OCI-LY7 (cell line): ENCODE measurements at regions not wholly inside any gene's neighbourhood (a gene's known extent, or its start where the extent isn't known, plus 50 kb on each side); places are given as distances from the start of the nearest gene placed in this dataset.

ENCODE experiments used
- BruUV-seq: library from RNA; stranded (reverse); fragments of 400-500 nt; replicated peaks from 2 replicates; lab custom pipeline; 2021; lab: Mats Ljungman, UMichigan
- CTCF ChIA-PET: fragments of 300-600 bp; sonication (Branson Sonifier 250); formaldehyde crosslinking; loops from one replicate; lab custom pipeline; 2022; ENCODE audit warnings: antibody characterized with exemption; ENCODE audit not compliant: unreplicated experiment; lab: Charles Lee
- POLR2A ChIA-PET: fragments of 300-600 bp; sonication (Branson Sonifier 250); formaldehyde crosslinking; loops from one replicate; lab custom pipeline; 2022; ENCODE audit warnings: antibody characterized with exemption; lab: Charles Lee
- DNase-seq: peaks from one replicate; pipeline ENCODE4 v3.0.0-alpha.2; 2015; ENCODE audit warnings: low spot score
- H2AFZ ChIP-seq: fragments of 200-600 bp; sonication (generic), shearing (Covaris generic); 2 replicates; pipeline ENCODE4 v1.6.1; 2014; ENCODE audit warnings: mild to moderate bottlenecking, antibody characterized with exemption, low read length, moderate library complexity
- H3K27ac ChIP-seq: fragments of 200-600 bp; sonication (generic); 2 replicates; pipeline ENCODE4 v1.5.1; 2014; ENCODE audit warnings: mixed run types, low read depth, mild to moderate bottlenecking, moderate library complexity, low read length, inconsistent platforms; ENCODE audit not compliant: poor library complexity, severe bottlenecking
- H3K36me3 ChIP-seq: fragments of 200-600 bp; sonication (generic); 2 replicates; pipeline ENCODE4 v1.6.1; 2014; ENCODE audit warnings: mild to moderate bottlenecking, antibody characterized with exemption, low read length, moderate library complexity, mixed read lengths; ENCODE audit not compliant: insufficient read depth
- H3K4me1 ChIP-seq: fragments of 200-600 bp; sonication (generic); 2 replicates; pipeline ENCODE4 v1.5.1; 2014; ENCODE audit warnings: mild to moderate bottlenecking, low read length; ENCODE audit not compliant: insufficient read depth, poor library complexity, severe bottlenecking
- H3K4me2 ChIP-seq: fragments of 200-600 bp; sonication (generic); 2 replicates; pipeline ENCODE4 v1.6.1; 2014; ENCODE audit warnings: mild to moderate bottlenecking, low read length
- H3K4me3 ChIP-seq: fragments of 200-600 bp; sonication (generic); 2 replicates; pipeline ENCODE4 v1.5.1; 2014; ENCODE audit warnings: mild to moderate bottlenecking, low read depth, low read length; ENCODE audit not compliant: poor library complexity, severe bottlenecking
- H3K79me2 ChIP-seq: fragments of 200-600 bp; sonication (generic); 2 replicates; pipeline ENCODE4 v1.6.1; 2016; ENCODE audit warnings: low read depth, mild to moderate bottlenecking, low read length, moderate library complexity, mixed read lengths; ENCODE audit not compliant: insufficient read depth
- H3K9me2 ChIP-seq: fragments of 200-600 bp; sonication (generic); 2 replicates; pipeline ENCODE4 v1.6.1; 2016; ENCODE audit warnings: mild to moderate bottlenecking, low read length, mixed read lengths; ENCODE audit not compliant: insufficient read depth
- H3K9me3 ChIP-seq: fragments of 200-600 bp; sonication (generic); 2 replicates; pipeline ENCODE4 v1.6.1; 2014; ENCODE audit warnings: mild to moderate bottlenecking, mixed run types, low read length, mixed read lengths
- H4K20me1 ChIP-seq: fragments of 200-600 bp; sonication (generic); 2 replicates; pipeline ENCODE4 v1.6.1; 2014; ENCODE audit warnings: mild to moderate bottlenecking, antibody characterized with exemption, low read length, moderate library complexity, mixed read lengths; ENCODE audit not compliant: insufficient read depth
- EZH2phosphoT487 ChIP-seq: fragments of 200-600 bp; sonication (generic); IDR thresholded peaks from 2 replicates; pipeline ENCODE4 v1.6.1; 2018; ENCODE audit warnings: low read depth, borderline replicate concordance, mild to moderate bottlenecking, mixed run types, antibody characterized with exemption, low read length, moderate library complexity, mixed read lengths
- intact Hi-C: fragments of 100-400 bp; cut with micrococcal nuclease; formaldehyde crosslinking; loops from one replicate; pipeline ENCODE4 v1.10.0; 2022; ENCODE audit not compliant: unreplicated experiment
- TF ChIP-seq, protein P1 (sequence below): fragments of 200-600 bp; sonication (generic); conservative IDR thresholded peaks from 2 replicates; pipeline ENCODE4 v1.5.1; 2014; ENCODE audit warnings: mild to moderate bottlenecking, antibody characterized with exemption, low read length, moderate library complexity, mixed read lengths

DNA sequence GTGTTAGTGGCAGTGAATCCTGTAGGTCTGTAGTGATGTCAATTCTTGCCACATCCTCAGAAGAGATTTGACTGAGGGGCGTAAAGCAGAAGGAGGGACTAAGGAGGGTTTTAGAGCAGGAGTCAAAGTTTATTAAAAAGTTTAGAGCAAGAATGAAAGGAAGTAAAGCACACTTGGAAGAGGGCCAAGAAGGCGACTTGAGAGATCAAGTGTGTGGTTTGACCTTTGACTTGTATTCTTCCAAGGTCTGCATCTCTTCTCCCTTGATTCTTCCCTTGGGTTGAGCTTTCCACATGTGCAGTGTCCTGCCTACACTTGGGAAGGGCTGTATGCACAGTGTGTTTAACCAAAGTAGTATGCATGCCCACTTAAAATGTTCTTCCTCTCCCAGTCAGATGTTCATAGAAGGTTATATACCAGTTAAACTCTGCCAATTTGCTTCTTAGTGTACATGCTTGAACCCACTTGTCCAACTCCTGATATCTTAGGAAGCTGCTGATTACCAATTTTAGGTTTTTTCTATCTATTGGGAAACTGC is 627.6 kb downstream of the MMUT start:
- Histone ChIP-seq H2AFZ (no peak overlapping the region), H3K4me3 (no peak overlapping the region), H3K36me3 (no peaks in the 10 kb centered on the region), H4K20me1 (no peaks in the 10 kb centered on the region), H3K9me2 (no peaks in the 10 kb centered on the region), H3K9me3 (no peaks in the 10 kb centered on the region), H3K27ac (no peak overlapping the region), H3K4me1 (no peaks in the 10 kb centered on the region), H3K79me2 (no peaks in the 10 kb centered on the region), H3K4me2 (no peak overlapping the region)
- BruUV-seq, result no TSS peak
- TF ChIP-seq, protein P1, sequence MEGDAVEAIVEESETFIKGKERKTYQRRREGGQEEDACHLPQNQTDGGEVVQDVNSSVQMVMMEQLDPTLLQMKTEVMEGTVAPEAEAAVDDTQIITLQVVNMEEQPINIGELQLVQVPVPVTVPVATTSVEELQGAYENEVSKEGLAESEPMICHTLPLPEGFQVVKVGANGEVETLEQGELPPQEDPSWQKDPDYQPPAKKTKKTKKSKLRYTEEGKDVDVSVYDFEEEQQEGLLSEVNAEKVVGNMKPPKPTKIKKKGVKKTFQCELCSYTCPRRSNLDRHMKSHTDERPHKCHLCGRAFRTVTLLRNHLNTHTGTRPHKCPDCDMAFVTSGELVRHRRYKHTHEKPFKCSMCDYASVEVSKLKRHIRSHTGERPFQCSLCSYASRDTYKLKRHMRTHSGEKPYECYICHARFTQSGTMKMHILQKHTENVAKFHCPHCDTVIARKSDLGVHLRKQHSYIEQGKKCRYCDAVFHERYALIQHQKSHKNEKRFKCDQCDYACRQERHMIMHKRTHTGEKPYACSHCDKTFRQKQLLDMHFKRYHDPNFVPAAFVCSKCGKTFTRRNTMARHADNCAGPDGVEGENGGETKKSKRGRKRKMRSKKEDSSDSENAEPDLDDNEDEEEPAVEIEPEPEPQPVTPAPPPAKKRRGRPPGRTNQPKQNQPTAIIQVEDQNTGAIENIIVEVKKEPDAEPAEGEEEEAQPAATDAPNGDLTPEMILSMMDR, result no peak
- no peak for TF ChIP-seq EZH2phosphoT487
- POLR2A ChIA-PET, result interaction anchor here (0.6 to 0.7 kb wide), 2 partner anchors 440 to 1738 kb away, joined by 5 to 8 read pairs; no protein-coding TSS in a partner anchor
- DNase-seq, result no peak
- CTCF ChIA-PET, result no interaction called here
- intact Hi-C loops, result no loop called here

DNA sequence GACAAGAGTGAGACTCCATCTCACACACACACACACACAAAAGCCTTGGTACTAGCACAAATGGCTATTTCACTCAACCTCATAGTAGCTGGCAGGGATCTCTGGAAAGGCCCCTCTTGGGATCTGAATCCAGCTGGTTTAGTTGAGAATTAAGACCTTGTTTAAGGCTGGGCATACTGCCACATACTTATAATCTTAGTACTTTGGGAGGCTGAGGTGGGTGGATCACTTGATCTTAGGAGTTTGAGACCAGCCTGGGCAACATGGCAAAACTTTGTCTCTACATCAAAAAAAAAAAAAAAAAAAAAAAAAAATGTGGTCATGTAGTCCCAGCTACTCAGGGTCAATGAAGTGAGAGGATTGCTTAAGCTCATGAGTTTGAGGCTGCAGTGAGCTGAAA is 628.3 kb downstream of the MMUT start:
- H4K20me1 ChIP-seq, result no peaks in the 10 kb centered on the region
- H3K4me1 ChIP-seq, result no peaks in the 10 kb centered on the region
- intact Hi-C loops, result no loop called here
- DNase-seq, result no peak
- ChIA-PET POLR2A (interaction anchor here (0.6 to 0.7 kb wide), 2 partner anchors 441 to 1737 kb away, joined by 5 to 8 read pairs; no protein-coding TSS in a partner anchor), CTCF (no interaction called here)
- H3K4me2 ChIP-seq, result no peak overlapping the region
- H3K79me2 ChIP-seq, result no peaks in the 10 kb centered on the region
- no peaks in the 10 kb centered on the region for H3K9me2 ChIP-seq
- H2AFZ ChIP-seq, result no peak overlapping the region
- no peaks in the 10 kb centered on the region for H3K9me3 ChIP-seq
- H3K27ac ChIP-seq, result no peak overlapping the region
- H3K4me3 ChIP-seq, result no peak overlapping the region
- TF ChIP-seq, protein P1, result no peak
- TF ChIP-seq EZH2phosphoT487, result no peak
- H3K36me3 ChIP-seq, result no peaks in the 10 kb centered on the region
- BruUV-seq, result no TSS peak

DNA sequence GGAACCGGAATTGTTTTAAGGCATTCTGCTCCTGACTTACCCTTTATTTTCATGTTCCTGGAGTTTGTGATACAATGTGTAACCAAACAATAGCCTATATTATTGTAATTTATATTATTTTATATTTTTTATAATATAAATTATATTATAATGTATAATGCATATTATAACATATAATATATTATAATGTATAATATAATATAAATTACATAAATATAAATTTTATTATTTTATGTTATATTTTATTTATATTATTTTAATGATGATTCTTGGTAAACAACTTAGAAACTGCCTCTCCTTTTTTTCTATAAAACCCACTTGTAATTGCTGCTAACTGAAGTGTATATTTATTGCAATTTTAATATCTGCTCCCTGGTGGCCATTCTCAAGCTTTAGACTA is 629.1 kb downstream of the MMUT start:
- H2AFZ ChIP-seq, result no peak overlapping the region
- no TSS peak for BruUV-seq
- POLR2A ChIA-PET, result no interaction called here

More for the DNA sequence above, 629.1 kb downstream of the MMUT start:
- Histone ChIP-seq H3K4me3 (no peak overlapping the region), H3K4me1 (no peaks in the 10 kb centered on the region), H3K4me2 (no peak overlapping the region), H3K36me3 (no peaks in the 10 kb centered on the region), H4K20me1 (no peaks in the 10 kb centered on the region), H3K79me2 (no peaks in the 10 kb centered on the region), H3K9me2 (no peaks in the 10 kb centered on the region), H3K27ac (no peak overlapping the region), H3K9me3 (no peaks in the 10 kb centered on the region)
- intact Hi-C loops, result no loop called here
- CTCF ChIA-PET, result no interaction called here
- TF ChIP-seq EZH2phosphoT487, result no peak
- TF ChIP-seq, protein P1, result no peak
- DNase-seq, result no peak
